OCI-LY7 (cell line): ENCODE measurements at regions not wholly inside any gene's neighbourhood (a gene's known extent, or its start where the extent isn't known, plus 50 kb on each side); places are given as distances from the start of the nearest gene placed in this dataset.

Experiments used
- BruUV-seq: library from RNA; stranded (reverse); fragments of 400-500 nt; replicated peaks from 2 replicates; lab custom pipeline; 2021; lab: Mats Ljungman, UMichigan
- CTCF ChIA-PET: fragments of 300-600 bp; sonication (Branson Sonifier 250); formaldehyde crosslinking; loops from one replicate; lab custom pipeline; 2022; ENCODE audit warnings: antibody characterized with exemption; ENCODE audit not compliant: unreplicated experiment; lab: Charles Lee
- POLR2A ChIA-PET: fragments of 300-600 bp; sonication (Branson Sonifier 250); formaldehyde crosslinking; loops from one replicate; lab custom pipeline; 2022; ENCODE audit warnings: antibody characterized with exemption; lab: Charles Lee
- DNase-seq: peaks from one replicate; pipeline ENCODE4 v3.0.0-alpha.2; 2015; ENCODE audit warnings: low spot score
- H2AFZ ChIP-seq: fragments of 200-600 bp; sonication (generic), shearing (Covaris generic); 2 replicates; pipeline ENCODE4 v1.6.1; 2014; ENCODE audit warnings: mild to moderate bottlenecking, antibody characterized with exemption, low read length, moderate library complexity
- H3K27ac ChIP-seq: fragments of 200-600 bp; sonication (generic); 2 replicates; pipeline ENCODE4 v1.5.1; 2014; ENCODE audit warnings: mixed run types, low read depth, mild to moderate bottlenecking, moderate library complexity, low read length, inconsistent platforms; ENCODE audit not compliant: poor library complexity, severe bottlenecking
- H3K36me3 ChIP-seq: fragments of 200-600 bp; sonication (generic); 2 replicates; pipeline ENCODE4 v1.6.1; 2014; ENCODE audit warnings: mild to moderate bottlenecking, antibody characterized with exemption, low read length, moderate library complexity, mixed read lengths; ENCODE audit not compliant: insufficient read depth
- H3K4me1 ChIP-seq: fragments of 200-600 bp; sonication (generic); 2 replicates; pipeline ENCODE4 v1.5.1; 2014; ENCODE audit warnings: mild to moderate bottlenecking, low read length; ENCODE audit not compliant: insufficient read depth, poor library complexity, severe bottlenecking
- H3K4me2 ChIP-seq: fragments of 200-600 bp; sonication (generic); 2 replicates; pipeline ENCODE4 v1.6.1; 2014; ENCODE audit warnings: mild to moderate bottlenecking, low read length
- H3K4me3 ChIP-seq: fragments of 200-600 bp; sonication (generic); 2 replicates; pipeline ENCODE4 v1.5.1; 2014; ENCODE audit warnings: mild to moderate bottlenecking, low read depth, low read length; ENCODE audit not compliant: poor library complexity, severe bottlenecking
- H3K79me2 ChIP-seq: fragments of 200-600 bp; sonication (generic); 2 replicates; pipeline ENCODE4 v1.6.1; 2016; ENCODE audit warnings: low read depth, mild to moderate bottlenecking, low read length, moderate library complexity, mixed read lengths; ENCODE audit not compliant: insufficient read depth
- H3K9me2 ChIP-seq: fragments of 200-600 bp; sonication (generic); 2 replicates; pipeline ENCODE4 v1.6.1; 2016; ENCODE audit warnings: mild to moderate bottlenecking, low read length, mixed read lengths; ENCODE audit not compliant: insufficient read depth
- H3K9me3 ChIP-seq: fragments of 200-600 bp; sonication (generic); 2 replicates; pipeline ENCODE4 v1.6.1; 2014; ENCODE audit warnings: mild to moderate bottlenecking, mixed run types, low read length, mixed read lengths
- H4K20me1 ChIP-seq: fragments of 200-600 bp; sonication (generic); 2 replicates; pipeline ENCODE4 v1.6.1; 2014; ENCODE audit warnings: mild to moderate bottlenecking, antibody characterized with exemption, low read length, moderate library complexity, mixed read lengths; ENCODE audit not compliant: insufficient read depth
- CTCF ChIP-seq: fragments of 200-600 bp; sonication (generic); conservative IDR thresholded peaks from 2 replicates; pipeline ENCODE4 v1.5.1; 2014; ENCODE audit warnings: mild to moderate bottlenecking, antibody characterized with exemption, low read length, moderate library complexity, mixed read lengths
- EZH2phosphoT487 ChIP-seq: fragments of 200-600 bp; sonication (generic); IDR thresholded peaks from 2 replicates; pipeline ENCODE4 v1.6.1; 2018; ENCODE audit warnings: low read depth, borderline replicate concordance, mild to moderate bottlenecking, mixed run types, antibody characterized with exemption, low read length, moderate library complexity, mixed read lengths
- intact Hi-C: fragments of 100-400 bp; cut with micrococcal nuclease; formaldehyde crosslinking; loops from one replicate; pipeline ENCODE4 v1.10.0; 2022; ENCODE audit not compliant: unreplicated experiment

GRCh38 chr5:56617998-56618397, 197.4 kb upstream of the MAP3K1 start:
- H3K36me3 ChIP-seq: peaks cover 4% of the 10 kb centered on the region; the same call in 1 of the 2 replicates
- peak; percentile 25 for DNase-seq
- intact Hi-C loops: no loop called here
- BruUV-seq: no TSS peak
- no peaks in the 10 kb centered on the region for H3K79me2 ChIP-seq
- no peaks in the 10 kb centered on the region for H3K9me2 ChIP-seq
- no peak overlapping the region for H2AFZ ChIP-seq
- CTCF ChIA-PET: interaction anchor here (0.6 kb wide), 1 partner anchor 29 kb away, joined by 5 read pairs; no protein-coding TSS in a partner anchor
- H3K9me3 ChIP-seq: peaks cover 18% of the 10 kb centered on the region
- POLR2A ChIA-PET: interaction anchor here (0.9 to 1.2 kb wide), 2 partner anchors 21 to 146 kb away, joined by 4 to 7 read pairs; no protein-coding TSS in a partner anchor
- TF ChIP-seq CTCF (no peak), EZH2phosphoT487 (no peak)
- H3K4me3 ChIP-seq: no peak overlapping the region
- H3K4me2 ChIP-seq: no peak overlapping the region
- no peaks in the 10 kb centered on the region for H3K4me1 ChIP-seq
- H4K20me1 ChIP-seq: no peaks in the 10 kb centered on the region
- H3K27ac ChIP-seq: no peak overlapping the region

- intact Hi-C loops: no loop called here
- CTCF ChIA-PET: no interaction called here
- H3K4me1 ChIP-seq: peaks cover 3% of the 10 kb centered on the region
Observed at GRCh38 chr5:56616454-56617160, 198.7 kb upstream of the MAP3K1 start.

More at GRCh38 chr5:56616454-56617160, 198.7 kb upstream of the MAP3K1 start:
- no peak for TF ChIP-seq EZH2phosphoT487
- no peak for TF ChIP-seq CTCF
- Histone ChIP-seq H3K9me2 (no peaks in the 10 kb centered on the region), H3K27ac (no peak overlapping the region), H4K20me1 (no peaks in the 10 kb centered on the region), H3K4me3 (no peak overlapping the region), H3K9me3 (peaks cover 23% of the 10 kb centered on the region), H3K79me2 (no peaks in the 10 kb centered on the region), H2AFZ (no peak overlapping the region), H3K36me3 (peaks cover 4% of the 10 kb centered on the region; the same call in 1 of the 2 replicates), H3K4me2 (no peak overlapping the region)
- POLR2A ChIA-PET: interaction anchor here (0.6 to 1.2 kb wide), 9 partner anchors 12 to 275 kb away, joined by 3 to 7 read pairs (median 3); no protein-coding TSS in a partner anchor
- BruUV-seq: no TSS peak
- DNase-seq: no peak
